Endodermal cell (in vitro differentiated cells): ENCODE measurements at regions not wholly inside any gene's neighbourhood (a gene's known extent, or its start where the extent isn't known, plus 50 kb on each side); places are given as distances from the start of the nearest gene placed in this dataset.

Source experiments
- DNase-seq: peaks from one replicate; pipeline ENCODE4 v3.0.0-alpha.2; 2017
- H3K27ac ChIP-seq: 2 replicates; pipeline ENCODE4 v1.5.1; 2013; ENCODE audit warnings: mild to moderate bottlenecking, low read depth, low read length, moderate library complexity
- H3K27me3 ChIP-seq: 2 replicates; pipeline ENCODE4 v1.6.1; 2013; ENCODE audit warnings: mild to moderate bottlenecking, low read length, moderate library complexity; ENCODE audit not compliant: insufficient read depth, control insufficient read depth, poor library complexity, severe bottlenecking
- H3K36me3 ChIP-seq: 2 replicates; pipeline ENCODE4 v1.7.0; 2013; ENCODE audit warnings: mild to moderate bottlenecking, low read length, moderate library complexity; ENCODE audit not compliant: control insufficient read depth, insufficient read depth
- H3K4me1 ChIP-seq: one replicate; pipeline ENCODE4 v1.7.0; 2013; ENCODE audit warnings: low read length; ENCODE audit not compliant: control insufficient read depth, insufficient read depth
- H3K4me3 ChIP-seq: 2 replicates; pipeline ENCODE4 v1.5.1; 2013; ENCODE audit warnings: mild to moderate bottlenecking, low read length, moderate library complexity
- H3K9ac ChIP-seq: 2 replicates; pipeline ENCODE4 v1.6.1; 2013; ENCODE audit warnings: mild to moderate bottlenecking, low read length, moderate library complexity; ENCODE audit not compliant: poor library complexity, severe bottlenecking; ENCODE audit errors: extremely low read depth
- H3K9me3 ChIP-seq: 2 replicates; pipeline ENCODE4 v1.6.1; 2013; ENCODE audit warnings: mild to moderate bottlenecking, low read length, moderate library complexity; ENCODE audit not compliant: control insufficient read depth
- H3K27ac Mint-ChIP-seq: 2 replicates; pipeline ENCODE4 v1.8.0; 2020; ENCODE audit warnings: mixed read lengths
- H3K27me3 Mint-ChIP-seq: 2 replicates; pipeline ENCODE4 v1.8.0; 2021; ENCODE audit warnings: mild to moderate bottlenecking, mixed read lengths; ENCODE audit not compliant: insufficient read depth
- H3K36me3 Mint-ChIP-seq: 2 replicates; pipeline ENCODE4 v1.8.0; 2020; ENCODE audit warnings: low read depth, mixed read lengths
- H3K4me1 Mint-ChIP-seq: 2 replicates; pipeline ENCODE4 v1.8.0; 2020; ENCODE audit warnings: mixed read lengths
- H3K4me3 Mint-ChIP-seq: 2 replicates; pipeline ENCODE4 v1.8.0; 2020; ENCODE audit warnings: mild to moderate bottlenecking, moderate library complexity, mixed read lengths
- H3K9me3 Mint-ChIP-seq: 2 replicates; pipeline ENCODE4 v1.8.0; 2020; ENCODE audit warnings: mild to moderate bottlenecking, mixed read lengths
- WGBS, 2 experiments: methylation state at CpG; one replicate each; pipeline versions ENCODE4 v1.1.5 to v1.1.7; 2013; ENCODE audit warnings: missing lambda C conversion rate in 2 of 2, mixed read lengths in 1 of 2; ENCODE audit not compliant: insufficient coverage in 1 of 2, insufficient read length in 1 of 2; 5-methylcytosine and 5-hydroxymethylcytosine counted together
- TF ChIP-seq, protein P1 (sequence below): fragments of 200-600 bp; sonication (generic); conservative IDR thresholded peaks from 2 replicates; pipeline ENCODE4 v1.5.0; 2021; ENCODE audit warnings: antibody characterized with exemption, mild to moderate bottlenecking

- Histone ChIP-seq H3K27ac (peak overlapping the region; percentile 52), H3K9ac (no peak overlapping the region), H3K27me3 (no peaks in the 10 kb centered on the region), H3K4me1 (no peaks in the 10 kb centered on the region), H3K36me3 (no peaks in the 10 kb centered on the region), H3K4me3 (no peak overlapping the region), H3K9me3 (no peaks in the 10 kb centered on the region)
- TF ChIP-seq, protein P1, sequence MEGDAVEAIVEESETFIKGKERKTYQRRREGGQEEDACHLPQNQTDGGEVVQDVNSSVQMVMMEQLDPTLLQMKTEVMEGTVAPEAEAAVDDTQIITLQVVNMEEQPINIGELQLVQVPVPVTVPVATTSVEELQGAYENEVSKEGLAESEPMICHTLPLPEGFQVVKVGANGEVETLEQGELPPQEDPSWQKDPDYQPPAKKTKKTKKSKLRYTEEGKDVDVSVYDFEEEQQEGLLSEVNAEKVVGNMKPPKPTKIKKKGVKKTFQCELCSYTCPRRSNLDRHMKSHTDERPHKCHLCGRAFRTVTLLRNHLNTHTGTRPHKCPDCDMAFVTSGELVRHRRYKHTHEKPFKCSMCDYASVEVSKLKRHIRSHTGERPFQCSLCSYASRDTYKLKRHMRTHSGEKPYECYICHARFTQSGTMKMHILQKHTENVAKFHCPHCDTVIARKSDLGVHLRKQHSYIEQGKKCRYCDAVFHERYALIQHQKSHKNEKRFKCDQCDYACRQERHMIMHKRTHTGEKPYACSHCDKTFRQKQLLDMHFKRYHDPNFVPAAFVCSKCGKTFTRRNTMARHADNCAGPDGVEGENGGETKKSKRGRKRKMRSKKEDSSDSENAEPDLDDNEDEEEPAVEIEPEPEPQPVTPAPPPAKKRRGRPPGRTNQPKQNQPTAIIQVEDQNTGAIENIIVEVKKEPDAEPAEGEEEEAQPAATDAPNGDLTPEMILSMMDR, result no peak
- DNase-seq, result no peak
- Mint-ChIP-seq H3K27me3 (peaks cover 1% of the 10 kb centered on the region), H3K36me3 (no peaks in the 10 kb centered on the region), H3K27ac (no peak overlapping the region), H3K4me1 (no peaks in the 10 kb centered on the region), H3K4me3 (no peak overlapping the region), H3K9me3 (peaks cover 5% of the 10 kb centered on the region)
- WGBS, 2 experiments, result 94 to 100% methylated on average over 1 to 2 of the region's 2 CpGs
These were observed 301.1 kb upstream of the TANK start for GRCh38 chr2:160859096-160859495.

DNA sequence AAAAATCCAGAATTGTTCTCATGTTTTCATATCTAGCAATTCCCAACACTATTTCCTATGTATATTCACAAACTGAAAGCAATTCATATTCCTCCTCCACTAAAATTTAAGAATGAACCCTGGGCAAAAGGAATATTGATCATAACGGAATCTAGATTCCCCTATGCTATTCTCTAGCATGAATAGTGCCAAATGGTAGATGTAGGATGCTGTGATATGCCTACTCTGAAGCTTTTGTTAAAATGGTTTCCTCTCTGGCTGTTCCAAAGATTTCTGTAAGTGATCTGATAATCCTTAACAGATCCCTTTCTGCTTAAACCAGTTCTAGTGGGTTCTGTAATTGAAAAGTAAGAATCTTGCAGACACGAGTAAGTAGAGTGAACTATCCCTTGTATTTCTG lies 298.0 kb upstream of the TANK start:
- 90 to 100% methylated on average over 1 to 2 of the region's 2 CpGs for WGBS, 2 experiments

GRCh38 chr2:160868891-160869290 lies 291.3 kb upstream of the TANK start:
- Histone ChIP-seq H3K27ac (no peak overlapping the region), H3K36me3 (no peaks in the 10 kb centered on the region), H3K4me3 (no peak overlapping the region), H3K9me3 (no peaks in the 10 kb centered on the region), H3K4me1 (peaks cover 3% of the 10 kb centered on the region), H3K9ac (no peak overlapping the region), H3K27me3 (no peaks in the 10 kb centered on the region)
- WGBS, 2 experiments, result 80 to 94% methylated on average over 1 to 3 of the region's 3 CpGs
- H3K36me3 Mint-ChIP-seq, result no peaks in the 10 kb centered on the region
- DNase-seq, result no peak
- no peak overlapping the region for H3K4me3 Mint-ChIP-seq
- H3K9me3 Mint-ChIP-seq, result no peaks in the 10 kb centered on the region
- no peaks in the 10 kb centered on the region for H3K4me1 Mint-ChIP-seq
- no peak overlapping the region for H3K27ac Mint-ChIP-seq
- TF ChIP-seq, protein P1, result no peak
- no peaks in the 10 kb centered on the region for H3K27me3 Mint-ChIP-seq

More for the DNA sequence above, 298.0 kb upstream of the TANK start:
- H3K27ac ChIP-seq, result no peak overlapping the region
- Mint-ChIP-seq H3K36me3 (no peaks in the 10 kb centered on the region), H3K27ac (no peak overlapping the region), H3K9me3 (no peaks in the 10 kb centered on the region), H3K27me3 (peaks cover 1% of the 10 kb centered on the region), H3K4me1 (no peaks in the 10 kb centered on the region), H3K4me3 (no peak overlapping the region)
- no peak overlapping the region for H3K4me3 ChIP-seq
- H3K9ac ChIP-seq, result no peak overlapping the region
- H3K27me3 ChIP-seq, result no peaks in the 10 kb centered on the region
- H3K9me3 ChIP-seq, result no peaks in the 10 kb centered on the region
- peaks cover 3% of the 10 kb centered on the region for H3K4me1 ChIP-seq
- TF ChIP-seq, protein P1, result no peak
- no peak for DNase-seq
- no peaks in the 10 kb centered on the region for H3K36me3 ChIP-seq
